GM12892 (cell line): ENCODE measurements at regions not wholly inside any gene's neighbourhood (a gene's known extent, or its start where the extent isn't known, plus 50 kb on each side); places are given as distances from the start of the nearest gene placed in this dataset.

Experiments used
- DNase-seq: peaks from one replicate; pipeline ENCODE4 v3.0.0; 2011; ENCODE audit not compliant: insufficient read length
- FAIRE-seq: peaks from 2 replicates; lab custom pipeline; 2011; peaks lifted over from hg19 to GRCh38; lab: Jason Lieb, UNC
- POLR2A ChIP-seq: IDR thresholded peaks from 2 replicates; pipeline ENCODE4 v1.6.1; 2011; ENCODE audit warnings: low read depth, low read length, control low read depth
- POLR2AphosphoS5 ChIP-seq: IDR thresholded peaks from 2 replicates; pipeline ENCODE4 v1.6.1; 2011; ENCODE audit warnings: low read depth, low read length, control low read depth
- TAF1 ChIP-seq: IDR thresholded peaks from 2 replicates; pipeline ENCODE4 v1.6.1; 2011; ENCODE audit warnings: low read depth, mild to moderate bottlenecking, control low read depth, low read length, borderline replicate concordance

GRCh38 chr18:73660931-73661856 lies 486.4 kb downstream of the FBXO15 start:
- TF ChIP-seq POLR2A: no peak
- TF ChIP-seq TAF1: no peak
- TF ChIP-seq POLR2AphosphoS5: no peak
- no peak for DNase-seq
- no peak for FAIRE-seq

- TF ChIP-seq POLR2A (no peak), POLR2AphosphoS5 (no peak), TAF1 (no peak)
- FAIRE-seq: no peak
- no peak for DNase-seq
These were observed 490.9 kb downstream of the FBXO15 start for GRCh38 chr18:73656691-73657090.

GRCh38 chr18:73653827-73654226 lies 493.8 kb downstream of the FBXO15 start:
- no peak for DNase-seq
- no peak for TF ChIP-seq POLR2AphosphoS5
- TF ChIP-seq POLR2A: no peak
- TF ChIP-seq TAF1: no peak
- FAIRE-seq: no peak

GRCh38 chr18:73653251-73653650 lies 494.4 kb downstream of the FBXO15 start:
- DNase-seq (no peak), FAIRE-seq (no peak)
- no peak for TF ChIP-seq POLR2AphosphoS5

GRCh38 chr18:73647391-73647790 lies 500.2 kb downstream of the FBXO15 start:
- no peak for FAIRE-seq
- no peak for TF ChIP-seq TAF1
- TF ChIP-seq POLR2AphosphoS5: no peak

GRCh38 chr18:73646772-73647171 lies 500.9 kb downstream of the FBXO15 start:
- FAIRE-seq (no peak), DNase-seq (no peak)
- TF ChIP-seq TAF1: no peak

More at GRCh38 chr18:73647391-73647790, 500.2 kb downstream of the FBXO15 start:
- no peak for DNase-seq

GRCh38 chr18:73646196-73646595 lies 501.4 kb downstream of the FBXO15 start:
- no peak for FAIRE-seq
- TF ChIP-seq POLR2AphosphoS5 (no peak), TAF1 (no peak), POLR2A (no peak)
- DNase-seq: no peak

GRCh38 chr18:73645160-73645715 lies 502.4 kb downstream of the FBXO15 start:
- DNase-seq (no peak), FAIRE-seq (no peak)
- TF ChIP-seq POLR2A (no peak), POLR2AphosphoS5 (no peak), TAF1 (no peak)

GRCh38 chr18:73639788-73640187 lies 507.8 kb downstream of the FBXO15 start:
- TF ChIP-seq POLR2AphosphoS5 (no peak), TAF1 (no peak)
- DNase-seq: no peak
- FAIRE-seq: no peak

GRCh38 chr18:73638709-73639108 lies 508.9 kb downstream of the FBXO15 start:
- FAIRE-seq: no peak
- TF ChIP-seq POLR2A (no peak), TAF1 (no peak), POLR2AphosphoS5 (no peak)
- no peak for DNase-seq

GRCh38 chr18:73636355-73636754 lies 511.3 kb downstream of the FBXO15 start:
- TF ChIP-seq POLR2A: no peak
- TF ChIP-seq POLR2AphosphoS5: no peak
- TF ChIP-seq TAF1: no peak
- FAIRE-seq: no peak
- no peak for DNase-seq

GRCh38 chr18:73626859-73627258 lies 520.8 kb downstream of the FBXO15 start:
- FAIRE-seq: no peak
- no peak for DNase-seq
- TF ChIP-seq TAF1: no peak
- no peak for TF ChIP-seq POLR2AphosphoS5
- no peak for TF ChIP-seq POLR2A
